Left colon (tissue), 2 donors: ENCODE measurements at regions not wholly inside any gene's neighbourhood (a gene's known extent, or its start where the extent isn't known, plus 50 kb on each side); places are given as distances from the start of the nearest gene placed in this dataset.
"Not testable (repeated sequence)": the region's sequence is repeated elsewhere in the genome, so short reads cannot be mapped to it uniquely, and the experiment has no call there.

Experiments
- ATAC-seq: fragments of 200-7000 bp; cut with Tn5 transposase; one replicate; pipeline ENCODE4 v1.9.1; 2020; ENCODE audit warnings: mild to moderate bottlenecking, moderate library complexity
- DNase-seq, 2 donors: peaks; one replicate each; pipeline ENCODE4 v3.0.0-alpha.2; 2020
- intact Hi-C, 2 donors: fragments of 100-400 bp; cut with DNase I in 1 of 2; cut with micrococcal nuclease in 1 of 2; formaldehyde crosslinking; loops; one replicate each; pipeline versions ENCODE4 v1.11.2 to v1.14.0; 2022; cut with DNase I, micrococcal nuclease
- donor health status: DM: no; HTN: no; CAD: no.
- donor health status: DM: yes; HTN: yes; CAD: no.

DNA sequence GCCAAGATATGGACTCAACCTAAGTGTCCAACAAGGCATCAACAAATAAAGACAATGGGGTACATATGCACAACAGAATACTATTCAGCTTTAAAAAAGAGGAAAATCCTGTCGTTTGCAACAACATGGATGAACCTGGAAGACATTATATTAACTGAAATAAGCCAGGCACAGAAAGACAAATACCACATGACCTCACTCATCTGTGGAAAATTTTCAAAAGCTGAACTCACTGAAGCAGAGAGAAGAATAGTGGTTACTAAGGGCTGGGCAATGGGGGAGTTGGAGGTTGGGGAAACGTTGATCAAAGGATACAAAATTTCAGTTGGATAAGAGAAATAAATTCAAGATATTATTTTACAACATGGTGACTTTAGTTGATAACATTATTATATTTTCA, 221.4 kb upstream of the PITRM1 start:
- no peak for DNase-seq
- intact Hi-C loops: no loop called here
- no peak for ATAC-seq

DNA sequence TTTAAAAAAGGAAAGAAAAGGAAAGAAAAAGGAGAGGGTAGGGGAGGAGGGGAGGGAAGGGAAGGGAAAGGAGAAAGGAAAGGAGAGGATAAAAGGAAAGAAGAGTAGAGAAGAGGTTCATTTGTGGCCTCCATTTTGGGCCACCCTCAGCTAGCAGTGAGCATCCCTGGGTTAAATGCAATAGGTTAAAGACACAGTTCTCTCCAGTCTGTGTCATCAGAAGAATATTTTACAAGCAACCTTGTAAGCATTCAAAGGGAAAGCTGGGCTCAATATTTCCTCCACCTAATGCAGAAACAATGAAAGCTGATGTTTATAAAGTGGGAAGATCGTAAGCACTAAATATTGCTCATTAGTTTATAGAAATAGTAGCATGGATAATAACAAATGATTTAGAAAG, 219.1 kb upstream of the PITRM1 start:
- intact Hi-C loops: no loop called here
- no peak for DNase-seq
- ATAC-seq: no peak

DNA sequence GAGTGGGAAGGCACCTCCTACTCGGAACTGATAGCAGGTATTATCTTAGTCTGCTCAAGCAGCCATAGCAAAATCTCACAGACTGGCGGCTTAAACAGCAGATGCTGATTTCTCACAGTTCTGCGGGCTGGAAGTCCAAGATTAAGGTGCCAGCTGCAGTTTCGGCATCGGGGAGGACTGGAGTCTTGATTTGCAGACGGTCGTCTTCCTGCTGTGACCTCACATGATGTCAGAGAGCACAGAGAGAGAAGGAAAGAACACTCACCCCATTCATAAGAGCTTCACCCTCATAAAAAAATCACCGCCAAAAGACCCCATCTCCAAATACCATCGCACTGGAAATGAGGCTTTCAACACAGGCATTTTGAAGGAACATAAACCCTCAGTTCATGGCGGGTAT, 216.5 kb upstream of the PITRM1 start:
- ATAC-seq (no peak), DNase-seq (no peak)
- intact Hi-C loops: no loop called here

DNA sequence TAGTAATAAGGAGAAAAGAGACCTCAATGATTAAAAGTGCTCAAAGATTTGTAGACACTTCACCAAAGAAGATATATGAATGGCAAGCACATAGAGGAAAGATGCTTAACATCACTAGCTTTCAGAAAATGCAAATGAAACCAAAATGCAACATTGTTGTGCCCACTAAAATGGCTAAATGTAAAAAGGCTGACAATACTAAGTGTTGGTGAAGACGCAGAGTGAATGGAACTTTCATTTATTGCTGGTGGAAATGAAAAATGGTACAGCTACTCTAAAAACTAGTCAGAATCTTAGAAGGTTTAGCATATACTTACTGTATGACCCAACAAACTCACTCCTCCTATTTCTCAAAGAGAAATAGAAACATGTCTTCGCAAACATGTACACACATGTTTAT, 212.9 kb upstream of the PITRM1 start:
- ATAC-seq: no peak
- no peak for DNase-seq
- intact Hi-C loops: no loop called here

- intact Hi-C loops: no loop called here
Measured at GRCh38 chr10:3382092-3382491, 209.5 kb upstream of the PITRM1 start.

DNA sequence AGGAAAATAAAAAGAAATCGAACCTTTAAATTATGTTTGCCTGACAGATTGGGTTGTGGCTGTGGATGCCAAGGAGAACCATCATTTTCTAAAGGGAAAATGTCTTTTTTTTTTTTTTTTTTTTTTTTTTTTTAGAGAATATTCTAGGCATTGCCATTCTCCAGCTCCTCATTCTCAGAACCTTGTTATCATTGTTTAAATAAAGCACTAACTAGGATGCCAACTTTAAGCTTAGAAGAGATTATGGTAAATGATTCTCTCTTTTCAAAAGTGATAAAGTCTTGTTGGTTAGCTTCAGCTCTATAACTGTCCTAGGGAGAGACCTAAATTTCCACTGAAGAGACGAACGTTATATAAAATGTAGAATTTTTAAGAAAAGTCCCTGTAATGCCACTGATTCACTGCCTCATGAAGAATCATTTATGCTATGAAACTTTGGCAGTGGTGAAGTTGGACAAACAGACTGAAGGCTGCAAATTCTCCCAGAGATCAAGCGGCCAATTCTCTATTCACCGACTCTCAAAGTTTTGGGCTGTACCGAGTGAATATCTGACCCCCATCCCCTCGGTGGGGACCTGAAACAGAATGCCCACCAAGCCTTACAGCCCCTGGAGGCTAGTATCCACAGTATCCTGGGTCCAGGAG, 207.9 kb upstream of the PITRM1 start:
- ATAC-seq: no peak
- intact Hi-C loops: no loop called here
- no peak for DNase-seq

More at GRCh38 chr10:3382092-3382491, 209.5 kb upstream of the PITRM1 start:
- no peak for ATAC-seq
- DNase-seq: no peak

GRCh38 chr10:3376631-3377030, 204.0 kb upstream of the PITRM1 start:
- DNase-seq (no peak), ATAC-seq (no peak)
- intact Hi-C loops: no loop called here

DNA sequence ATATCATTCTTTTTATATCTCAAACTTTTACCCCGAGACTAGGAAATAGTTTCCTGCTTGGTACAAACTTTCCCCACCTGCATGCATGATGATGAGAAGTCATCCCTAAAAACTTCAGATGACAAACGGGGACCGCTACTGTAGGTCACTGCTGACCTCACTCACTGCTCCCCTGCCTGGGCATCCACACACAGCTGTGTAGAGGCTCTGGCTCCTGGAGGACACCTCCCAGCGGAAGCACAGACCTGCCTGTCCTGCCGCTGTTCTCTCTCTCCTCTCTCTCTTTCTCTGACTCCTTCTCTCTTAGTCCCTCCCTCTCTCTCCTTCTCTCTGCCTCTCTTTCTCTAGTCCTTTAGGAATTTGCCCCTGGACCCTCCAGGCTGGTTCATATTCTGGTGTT, 202.9 kb upstream of the PITRM1 start:
- ATAC-seq (no peak), DNase-seq (no peak)
- intact Hi-C loops: no loop called here

DNA sequence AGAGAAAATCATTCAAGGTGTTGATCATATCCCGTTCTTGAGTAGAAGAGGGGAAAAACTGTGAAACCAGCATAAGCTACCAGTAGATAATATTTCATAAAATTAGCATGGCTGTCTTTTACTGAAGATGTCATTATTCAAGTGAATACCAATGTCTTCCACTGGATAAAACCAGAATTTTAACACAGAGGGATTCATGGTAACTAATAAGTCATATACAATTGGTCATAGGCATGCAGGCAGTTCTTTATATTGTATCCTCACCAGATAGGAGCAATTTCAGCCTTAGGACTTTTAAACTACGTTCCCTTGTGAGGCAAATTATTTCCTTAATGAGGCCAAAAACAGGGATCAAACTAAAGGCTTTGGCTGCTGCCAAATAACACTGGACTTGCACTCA, 202.3 kb upstream of the PITRM1 start:
- DNase-seq: no peak
- ATAC-seq: no peak
- intact Hi-C loops: no loop called here

DNA sequence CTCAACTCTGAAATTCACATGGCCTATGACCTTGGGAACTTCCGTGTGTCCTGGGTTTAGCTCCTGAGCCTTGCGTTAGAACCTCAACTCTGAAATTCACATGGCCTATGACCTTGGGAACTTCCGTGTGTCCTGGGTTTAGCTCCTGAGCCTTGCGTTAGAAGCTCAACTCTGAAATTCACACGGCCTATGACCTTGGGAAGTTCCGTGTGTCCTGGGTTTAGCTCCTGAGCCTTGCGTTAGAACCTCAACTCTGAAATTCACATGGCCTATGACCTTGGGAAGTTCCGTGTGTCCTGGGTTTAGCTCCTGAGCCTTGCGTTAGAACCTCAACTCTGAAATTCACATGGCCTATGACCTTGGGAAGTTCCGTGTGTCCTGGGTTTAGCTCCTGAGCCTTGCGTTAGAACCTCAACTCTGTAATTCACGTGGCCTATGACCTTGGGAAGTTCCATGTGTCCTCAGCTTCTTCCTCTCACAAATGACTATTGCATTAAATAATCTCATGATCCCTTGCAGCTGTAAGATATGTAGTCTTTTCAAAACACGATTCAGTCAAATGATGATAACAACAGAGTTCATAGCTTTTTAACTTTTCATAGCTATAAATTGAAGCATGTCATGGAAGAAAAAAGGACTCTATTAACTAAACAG, 200.9 kb upstream of the PITRM1 start:
- DNase-seq, ATAC-seq, intact Hi-C loops: not testable (repeated sequence)

GRCh38 chr10:3372281-3372680, 199.7 kb upstream of the PITRM1 start:
- peak; percentile 77 for ATAC-seq
- DNase-seq: no peak
- intact Hi-C loops: no loop called here

DNA sequence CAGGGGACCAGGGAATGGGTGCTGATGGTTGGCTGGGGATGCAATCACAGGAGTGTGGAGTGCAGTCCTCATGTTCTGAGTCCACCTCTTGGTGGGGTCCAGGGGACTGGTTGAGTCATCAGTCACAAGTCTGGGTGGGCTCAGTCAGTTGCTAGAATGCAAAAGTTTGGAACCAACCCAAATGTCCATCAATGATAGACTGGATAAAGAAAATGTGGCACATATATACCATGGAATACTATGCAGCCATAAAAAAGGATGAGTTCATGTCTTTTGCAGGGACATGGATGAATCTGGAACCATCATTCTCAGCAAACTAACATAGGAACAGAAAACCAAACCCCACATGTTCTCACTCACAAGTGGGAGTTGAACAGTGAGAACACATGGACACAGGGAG, 199.0 kb upstream of the PITRM1 start:
- intact Hi-C loops, DNase-seq, ATAC-seq: not testable (repeated sequence)

- ATAC-seq: no peak
- intact Hi-C loops: no loop called here
- DNase-seq: no peak
Measured at GRCh38 chr10:3366735-3367405, 194.3 kb upstream of the PITRM1 start.

GRCh38 chr10:3366043-3366442, 193.5 kb upstream of the PITRM1 start:
- DNase-seq: no peak
- intact Hi-C loops: no loop called here
- ATAC-seq: peak; percentile 71

GRCh38 chr10:3365630-3366029, 193.0 kb upstream of the PITRM1 start:
- DNase-seq: no peak
- intact Hi-C loops: no loop called here
- ATAC-seq: peak; percentile 80

- DNase-seq (peak in 1 of 2 donors; percentile 27), ATAC-seq (peak; percentile 68)
- intact Hi-C loops: no loop called here
Measured at GRCh38 chr10:3364768-3365480, 192.3 kb upstream of the PITRM1 start.

DNA sequence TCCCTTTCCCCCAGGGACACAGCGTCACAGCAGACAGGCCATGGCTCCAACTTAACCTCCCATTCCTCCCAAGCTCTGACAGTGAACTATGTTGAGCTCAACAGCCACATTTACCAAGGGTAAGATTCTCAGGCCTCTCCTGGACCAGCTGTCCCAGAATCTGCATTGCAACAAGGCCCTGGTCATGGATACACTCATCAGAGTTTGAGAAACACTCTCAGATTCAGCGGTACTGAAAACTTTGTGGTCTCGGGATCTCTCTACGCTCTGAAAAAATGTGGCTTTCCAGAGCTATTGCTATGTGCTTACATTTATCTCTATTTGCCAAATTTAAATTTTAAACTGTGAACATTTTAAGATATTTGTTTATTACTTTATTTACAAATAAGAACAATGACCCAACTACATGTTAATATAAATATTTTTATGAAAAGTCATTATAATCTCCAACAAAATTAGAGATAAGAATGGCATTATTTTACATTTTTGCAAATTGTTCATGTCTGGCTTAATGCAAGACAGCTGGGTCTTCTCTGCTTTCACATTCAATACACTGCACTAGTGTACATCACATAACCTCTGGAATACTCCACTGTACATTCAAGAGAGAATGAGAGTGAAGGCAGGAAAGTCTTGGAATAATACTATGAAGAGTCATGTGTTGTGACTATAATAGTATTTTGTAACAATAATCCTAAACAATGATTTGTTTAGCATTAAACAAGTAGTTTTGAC, 190.9 kb upstream of the PITRM1 start:
- intact Hi-C loops: no loop called here
- ATAC-seq: no peak
- DNase-seq: no peak

- ATAC-seq (no peak), DNase-seq (no peak)
- intact Hi-C loops: no loop called here
Measured at GRCh38 chr10:3362394-3362793, 189.8 kb upstream of the PITRM1 start.

DNA sequence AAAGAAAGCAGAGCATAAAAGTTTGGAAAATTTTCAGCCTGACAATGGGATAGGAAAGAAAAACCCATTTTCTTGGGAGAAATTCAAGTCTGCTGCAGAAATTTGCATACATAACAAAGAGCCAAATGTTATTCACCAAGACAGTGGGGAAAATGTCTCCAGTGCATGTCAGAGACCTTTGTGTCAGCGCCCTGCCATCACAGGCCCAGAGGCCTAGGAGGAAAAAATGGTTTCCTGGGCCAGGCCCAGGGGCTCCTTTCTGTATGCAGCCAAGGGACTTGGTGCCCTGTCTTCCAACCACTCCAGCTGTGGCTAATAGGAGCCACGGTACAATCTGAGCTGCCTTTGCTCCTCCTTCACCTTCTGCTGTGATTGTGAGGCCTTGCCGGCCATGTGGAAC, 189.1 kb upstream of the PITRM1 start:
- ATAC-seq (no peak), DNase-seq (no peak)
- intact Hi-C loops: no loop called here
